ENCODE measurements at regions not wholly inside any gene's neighbourhood (a gene's known extent, or its start where the extent isn't known, plus 50 kb on each side); places are given as distances from the start of the nearest gene placed in this dataset.

GRCh38 chr1:81594206-81594605 is 206.5 kb upstream of the ADGRL2 start:
- Histone ChIP-seq H3K4me3 (no peak overlapping the region), H3K27ac (no peak overlapping the region), H3K27me3 (replicated peaks; ENCODE audit: insufficient read depth) (no peaks in the 10 kb centered on the region), H3K36me3 (no peaks in the 10 kb centered on the region), H3K4me1 (ENCODE audit: control insufficient read depth in 1 of 2, low read depth in 2 of 2) (no peaks in the 10 kb centered on the region), H3K9me3 (no peaks in the 10 kb centered on the region)
- no peak for ATAC-seq (ENCODE audit: insufficient number of reproducible peaks, low FRiP score, low read depth)
- no peak for TF ChIP-seq CTCF (IDR thresholded peaks at IDR 0.05)
- no peak for DNase-seq (ENCODE audit: low spot score)

GRCh38 chr1:81592233-81592632 is 208.5 kb upstream of the ADGRL2 start:
- H3K9me3 ChIP-seq, result no peaks in the 10 kb centered on the region
- H3K27me3 ChIP-seq (replicated peaks; ENCODE audit: insufficient read depth), result no peaks in the 10 kb centered on the region
- H3K4me1 ChIP-seq (ENCODE audit: control insufficient read depth in 1 of 2, low read depth in 2 of 2), result no peaks in the 10 kb centered on the region
- ATAC-seq (ENCODE audit: insufficient number of reproducible peaks, low FRiP score, low read depth) (no peak), DNase-seq (ENCODE audit: low spot score) (no peak)
- no peak overlapping the region for H3K27ac ChIP-seq
- H3K4me3 ChIP-seq, result no peak overlapping the region
- H3K36me3 ChIP-seq, result no peaks in the 10 kb centered on the region
- TF ChIP-seq CTCF (IDR thresholded peaks at IDR 0.05), result no peak

- H3K36me3 ChIP-seq, result no peaks in the 10 kb centered on the region
- H3K4me1 ChIP-seq (ENCODE audit: control insufficient read depth in 1 of 2, low read depth in 2 of 2), result no peaks in the 10 kb centered on the region
- DNase-seq (ENCODE audit: low spot score), result no peak
- no peak overlapping the region for H3K27ac ChIP-seq
- TF ChIP-seq CTCF (IDR thresholded peaks at IDR 0.05), result no peak
- no peaks in the 10 kb centered on the region for H3K9me3 ChIP-seq
- no peaks in the 10 kb centered on the region for H3K27me3 ChIP-seq (replicated peaks; ENCODE audit: insufficient read depth)
- no peak for ATAC-seq (ENCODE audit: insufficient number of reproducible peaks, low FRiP score, low read depth)
- H3K4me3 ChIP-seq, result no peak overlapping the region
Observed at GRCh38 chr1:81590171-81590570, 210.6 kb upstream of the ADGRL2 start.

GRCh38 chr1:81588149-81588548 is 212.6 kb upstream of the ADGRL2 start:
- TF ChIP-seq CTCF (IDR thresholded peaks at IDR 0.05), result no peak
- ATAC-seq (ENCODE audit: insufficient number of reproducible peaks, low FRiP score, low read depth), result no peak
- no peak for DNase-seq (ENCODE audit: low spot score)

GRCh38 chr1:81587426-81587825 is 213.3 kb upstream of the ADGRL2 start:
- no peak for ATAC-seq (ENCODE audit: insufficient number of reproducible peaks, low FRiP score, low read depth)
- H3K36me3 ChIP-seq, result no peaks in the 10 kb centered on the region
- no peaks in the 10 kb centered on the region for H3K27me3 ChIP-seq (replicated peaks; ENCODE audit: insufficient read depth)
- H3K4me3 ChIP-seq, result no peak overlapping the region
- no peak overlapping the region for H3K27ac ChIP-seq
- no peak for TF ChIP-seq CTCF (IDR thresholded peaks at IDR 0.05)
- H3K9me3 ChIP-seq, result no peaks in the 10 kb centered on the region
- no peak for DNase-seq (ENCODE audit: low spot score)
- H3K4me1 ChIP-seq (ENCODE audit: control insufficient read depth in 1 of 2, low read depth in 2 of 2), result peaks cover 0 to 18% of the 10 kb centered on the region in 2 donors

More at GRCh38 chr1:81588149-81588548, 212.6 kb upstream of the ADGRL2 start:
- H3K36me3 ChIP-seq, result no peaks in the 10 kb centered on the region
- no peak overlapping the region for H3K27ac ChIP-seq
- no peak overlapping the region for H3K4me3 ChIP-seq
- peaks cover 0 to 13% of the 10 kb centered on the region in 2 donors for H3K4me1 ChIP-seq (ENCODE audit: control insufficient read depth in 1 of 2, low read depth in 2 of 2)
- no peaks in the 10 kb centered on the region for H3K27me3 ChIP-seq (replicated peaks; ENCODE audit: insufficient read depth)
- H3K9me3 ChIP-seq, result no peaks in the 10 kb centered on the region
